Hepatic stellate cell (primary cell): ENCODE measurements at regions not wholly inside any gene's neighbourhood (a gene's known extent, or its start where the extent isn't known, plus 50 kb on each side); places are given as distances from the start of the nearest gene placed in this dataset.

Experiments used
- DNase-seq: peaks from one replicate; pipeline ENCODE4 v3.0.0; 2011; ENCODE audit warnings: low spot score

- DNase-seq, result no peak
These were observed 166.4 kb upstream of the FAT1 start for GRCh38 chr4:186889876-186890643.

GRCh38 chr4:186891859-186892486 is 168.3 kb upstream of the FAT1 start:
- no peak for DNase-seq

GRCh38 chr4:186898367-186898766 is 174.7 kb upstream of the FAT1 start:
- no peak for DNase-seq

GRCh38 chr4:186900232-186900900 is 176.7 kb upstream of the FAT1 start:
- peak; percentile 84 for DNase-seq

- no peak for DNase-seq
These were observed 177.3 kb upstream of the FAT1 start for GRCh38 chr4:186900984-186901383.

GRCh38 chr4:186901850-186902249 is 178.2 kb upstream of the FAT1 start:
- no peak for DNase-seq

GRCh38 chr4:186902361-186902760 is 178.7 kb upstream of the FAT1 start:
- DNase-seq, result no peak

GRCh38 chr4:186904101-186904500 is 180.4 kb upstream of the FAT1 start:
- DNase-seq, result peak; percentile 82

- DNase-seq, result no peak
These were observed 183.1 kb upstream of the FAT1 start for GRCh38 chr4:186906722-186907121.

GRCh38 chr4:186910385-186910784 is 186.7 kb upstream of the FAT1 start:
- DNase-seq, result no peak

- no peak for DNase-seq
These were observed 188.9 kb upstream of the FAT1 start for GRCh38 chr4:186912606-186913005.

- no peak for DNase-seq
These were observed 192.2 kb upstream of the FAT1 start for GRCh38 chr4:186915816-186916215.

- no peak for DNase-seq
These were observed 193.5 kb upstream of the FAT1 start for GRCh38 chr4:186917136-186917535.

- no peak for DNase-seq
These were observed 194.8 kb upstream of the FAT1 start for GRCh38 chr4:186918466-186918865.

GRCh38 chr4:186919340-186919739 is 195.7 kb upstream of the FAT1 start:
- no peak for DNase-seq

GRCh38 chr4:186920483-186920882 is 196.8 kb upstream of the FAT1 start:
- DNase-seq, result peak; percentile 22

- DNase-seq, result no peak
These were observed 197.3 kb upstream of the FAT1 start for GRCh38 chr4:186920992-186921391.

- no peak for DNase-seq
These were observed 201.1 kb upstream of the FAT1 start for GRCh38 chr4:186924723-186925122.

- DNase-seq, result no peak
These were observed 204.0 kb upstream of the FAT1 start for GRCh38 chr4:186927624-186928023.

GRCh38 chr4:186930024-186930423 is 206.4 kb upstream of the FAT1 start:
- no peak for DNase-seq

- peak; percentile 28 for DNase-seq
These were observed 207.9 kb upstream of the FAT1 start for GRCh38 chr4:186931519-186931918.

- DNase-seq, result no peak
These were observed 208.5 kb upstream of the FAT1 start for GRCh38 chr4:186932196-186932595.

- DNase-seq, result no peak
These were observed 209.1 kb upstream of the FAT1 start for GRCh38 chr4:186932631-186933187.
